GM19025 (cell line): ENCODE measurements at regions not wholly inside any gene's neighbourhood (a gene's known extent, or its start where the extent isn't known, plus 50 kb on each side); places are given as distances from the start of the nearest gene placed in this dataset.

Experiments used
- ATAC-seq: cut with Tn5 transposase; IDR thresholded peaks from one replicate; pipeline ENCODE4 v1.9.1; 2021; ENCODE audit warnings: mild to moderate bottlenecking, low read depth, moderate library complexity; ENCODE audit not compliant: unreplicated experiment

DNA sequence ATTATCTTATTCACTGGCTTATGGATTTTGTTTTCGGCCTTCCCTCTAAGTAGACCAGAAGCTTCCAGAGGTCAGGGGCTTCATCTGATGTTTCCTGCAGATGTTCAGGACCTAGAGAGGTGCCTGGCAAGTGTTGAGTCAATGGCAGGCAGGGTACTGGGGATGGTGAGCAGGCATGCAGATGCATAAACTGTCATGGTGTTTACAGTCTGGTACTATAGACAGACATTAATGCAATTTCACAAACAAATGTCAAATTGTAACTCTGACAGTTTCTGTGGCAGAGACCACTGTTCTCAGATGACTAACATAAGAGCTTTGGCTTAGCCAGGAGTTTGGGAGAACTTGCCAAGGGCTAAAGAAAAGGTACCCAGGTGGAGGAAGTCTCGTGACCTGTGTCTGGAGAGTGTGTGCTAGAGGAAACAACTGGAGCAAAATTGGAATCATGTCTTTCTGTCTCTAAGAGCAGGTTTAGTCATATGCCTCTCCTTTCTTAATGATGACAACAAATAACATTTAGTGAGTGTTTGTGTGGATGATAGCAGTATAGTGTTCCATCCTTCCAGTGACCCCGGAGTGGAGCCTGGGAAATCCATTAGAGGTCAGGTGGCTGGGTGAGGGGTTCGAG is 53.7 kb upstream of the TRAK1 start:
- no peak for ATAC-seq

DNA sequence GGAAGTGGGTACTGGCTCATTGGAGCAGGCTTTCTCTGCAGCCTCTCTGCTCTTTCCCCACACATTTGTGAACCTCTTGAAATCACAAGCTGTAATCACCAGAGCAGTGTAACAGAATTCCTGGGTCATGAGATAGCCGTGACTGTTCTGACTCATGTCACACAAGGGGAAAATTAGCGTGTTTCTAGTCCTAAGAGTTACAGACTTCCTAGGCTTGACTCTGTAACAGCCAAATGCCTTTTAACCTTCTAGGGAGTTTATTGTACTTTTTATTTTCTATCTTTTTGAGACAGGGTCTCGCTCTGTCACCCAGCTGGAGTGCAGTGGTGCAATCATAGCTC is 54.7 kb upstream of the TRAK1 start:
- ATAC-seq = no peak

DNA sequence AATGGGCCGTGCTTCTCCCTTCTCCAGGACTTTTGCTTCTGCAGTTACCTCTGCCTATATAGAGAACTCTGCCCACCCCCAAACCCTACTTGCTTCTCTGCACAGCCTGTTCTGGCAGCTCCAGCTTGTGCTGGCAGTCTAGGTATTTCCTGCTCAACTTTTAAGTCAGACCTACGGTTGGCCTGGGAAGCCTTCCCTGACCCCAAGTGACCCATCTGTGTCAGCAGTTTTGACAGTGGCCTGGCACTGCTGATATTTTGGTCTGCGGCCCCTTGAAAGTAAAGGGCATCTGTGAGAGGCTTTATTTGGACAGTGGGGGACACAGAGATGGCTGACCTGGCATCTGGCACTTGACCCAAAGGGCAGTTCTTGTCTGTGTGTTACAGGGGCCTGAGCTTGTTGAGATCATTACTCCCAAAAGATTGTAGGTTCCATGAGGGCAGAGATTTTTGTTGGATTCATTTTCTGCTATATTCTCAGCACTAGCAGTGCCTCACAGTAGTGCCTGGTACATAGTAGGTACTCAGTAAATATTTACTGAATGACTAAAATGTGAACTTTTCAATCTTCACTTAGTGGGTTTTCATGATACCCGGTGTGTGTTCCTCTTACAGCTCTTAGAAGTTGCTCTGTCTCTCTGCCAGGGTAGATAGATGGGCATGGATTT is 55.2 kb upstream of the TRAK1 start:
- no peak for ATAC-seq

- ATAC-seq = no peak
These were observed 56.1 kb upstream of the TRAK1 start for GRCh38 chr3:42035007-42035406.

GRCh38 chr3:42033741-42034140 is 57.4 kb upstream of the TRAK1 start:
- no peak for ATAC-seq

- no peak for ATAC-seq
These were observed 58.3 kb upstream of the TRAK1 start for GRCh38 chr3:42032693-42033349.

- ATAC-seq = no peak
These were observed 59.2 kb upstream of the TRAK1 start for GRCh38 chr3:42031808-42032480.

GRCh38 chr3:42028474-42028873 is 62.7 kb upstream of the TRAK1 start:
- ATAC-seq = no peak

DNA sequence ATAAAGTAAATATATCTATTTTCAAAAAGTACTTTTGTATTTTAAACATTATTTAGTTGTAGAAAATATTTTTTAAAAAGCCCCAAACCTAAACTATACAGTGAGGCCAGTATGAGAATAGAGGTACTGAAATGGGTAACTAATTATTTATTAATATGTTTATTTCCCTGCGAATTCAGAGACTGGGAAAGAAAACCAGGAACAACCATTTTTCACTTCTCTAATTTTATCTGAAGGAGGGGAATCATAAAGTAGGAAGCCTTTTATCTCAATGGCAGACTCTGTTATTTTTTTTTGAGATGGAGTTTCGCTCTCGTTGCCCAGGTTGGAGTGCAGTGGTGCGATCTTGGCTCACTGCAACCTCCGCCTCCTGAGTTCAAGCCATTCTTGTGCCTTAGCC is 63.6 kb upstream of the TRAK1 start:
- no peak for ATAC-seq

DNA sequence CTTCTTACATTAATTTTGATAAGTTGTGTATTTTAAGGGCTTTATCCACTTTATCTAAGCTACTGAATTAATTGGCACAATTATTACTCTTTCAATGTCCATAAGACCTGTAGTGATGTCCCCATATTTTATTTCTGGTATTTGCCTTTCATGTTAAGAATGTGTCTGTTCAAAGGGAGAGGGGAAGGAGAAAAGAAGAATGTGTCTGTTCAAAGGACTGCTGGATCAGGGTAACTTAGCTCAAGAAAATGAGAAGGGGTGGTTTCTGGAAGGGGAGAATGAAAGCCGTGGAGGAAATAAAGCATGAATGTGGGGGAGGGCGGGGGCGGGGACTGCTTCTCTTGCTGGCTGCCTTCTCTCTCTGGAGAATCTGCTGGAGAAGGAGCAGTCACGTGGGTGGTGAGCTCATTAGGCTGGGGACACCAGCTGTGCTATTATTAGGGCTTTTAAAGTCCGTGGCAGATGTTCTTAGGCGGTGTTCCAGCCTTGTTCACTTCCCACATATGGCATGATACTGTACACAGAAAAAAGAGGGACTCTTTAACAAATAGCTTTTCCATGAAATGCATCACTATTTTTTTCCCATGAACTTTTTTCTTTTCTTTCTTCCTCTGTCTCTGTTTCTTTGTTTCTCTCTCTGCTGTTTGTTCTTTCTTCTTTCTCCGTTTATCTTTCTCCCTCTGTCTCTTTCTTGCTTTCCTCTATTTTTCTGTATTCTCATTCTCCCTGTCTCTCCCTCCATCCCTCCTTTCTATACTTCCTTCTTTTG is 63.7 kb upstream of the ULK4 start:
- ATAC-seq = peak; percentile 51

- no peak for ATAC-seq
These were observed 62.9 kb upstream of the ULK4 start for GRCh38 chr3:42024591-42025351.

DNA sequence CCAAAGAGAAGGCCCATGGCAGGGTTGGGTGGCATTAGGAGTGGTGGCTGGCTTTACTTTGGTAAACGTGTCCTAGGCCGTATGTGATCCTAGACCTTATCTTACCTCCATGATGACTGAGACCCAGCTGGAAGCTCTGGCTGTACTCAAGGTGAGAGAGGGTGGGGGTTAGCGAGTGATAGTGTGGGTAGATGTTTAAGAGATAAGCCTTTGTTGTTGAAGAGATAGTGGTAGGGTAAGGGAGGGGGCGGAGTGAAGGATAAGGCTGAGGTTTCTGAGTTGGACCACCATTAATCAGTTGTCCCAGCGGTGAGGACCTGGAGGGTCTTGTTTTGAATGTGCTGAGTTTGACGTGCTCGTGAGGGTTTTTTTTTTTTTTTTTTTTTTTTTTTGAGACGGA is 61.5 kb upstream of the ULK4 start:
- ATAC-seq = no peak

- no peak for ATAC-seq
These were observed 60.5 kb upstream of the ULK4 start for GRCh38 chr3:42022355-42022754.

- ATAC-seq = no peak
These were observed 58.9 kb upstream of the ULK4 start for GRCh38 chr3:42020684-42021307.

- ATAC-seq = no peak
These were observed 58.0 kb upstream of the ULK4 start for GRCh38 chr3:42019953-42020260.

DNA sequence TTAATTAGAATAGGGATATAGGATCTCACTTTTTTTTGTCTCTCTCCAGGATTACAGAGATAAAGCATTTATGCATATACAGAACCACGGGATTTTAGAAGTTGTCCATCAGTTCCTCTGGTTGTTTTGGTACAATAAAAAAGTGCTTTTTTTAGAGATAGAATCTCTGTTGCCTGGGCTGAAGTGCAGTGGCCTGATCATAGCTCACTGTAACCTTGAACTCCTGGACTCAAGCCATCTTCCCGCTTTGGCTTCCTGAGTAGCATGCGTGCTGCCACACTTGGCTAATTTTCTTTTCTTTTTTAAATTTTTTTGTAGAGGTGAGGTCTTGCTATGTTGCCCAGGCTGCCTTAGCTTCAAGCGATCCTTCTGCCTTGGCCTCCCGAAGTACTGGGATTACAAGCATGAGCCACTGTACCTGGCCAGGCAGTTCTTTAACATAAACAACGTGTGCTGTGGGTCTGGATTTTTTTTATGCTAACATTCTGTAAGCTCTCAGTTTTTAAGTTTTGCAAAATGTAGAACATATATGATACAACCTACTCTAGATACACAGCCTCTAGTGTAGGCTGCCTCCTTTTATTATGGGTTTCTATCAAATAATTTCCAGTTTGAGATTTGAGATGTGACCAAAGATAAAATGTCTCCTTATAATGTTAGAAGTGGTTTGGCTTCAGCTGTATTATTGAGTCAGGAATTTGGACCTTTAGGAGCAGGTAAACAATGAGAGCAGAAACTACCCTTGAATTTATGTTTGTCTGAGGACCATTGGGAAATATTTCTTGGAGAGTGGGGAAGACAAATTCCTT is 57.4 kb upstream of the ULK4 start:
- ATAC-seq = no peak

- no peak for ATAC-seq
These were observed 53.1 kb upstream of the ULK4 start for GRCh38 chr3:42014921-42015533.

DNA sequence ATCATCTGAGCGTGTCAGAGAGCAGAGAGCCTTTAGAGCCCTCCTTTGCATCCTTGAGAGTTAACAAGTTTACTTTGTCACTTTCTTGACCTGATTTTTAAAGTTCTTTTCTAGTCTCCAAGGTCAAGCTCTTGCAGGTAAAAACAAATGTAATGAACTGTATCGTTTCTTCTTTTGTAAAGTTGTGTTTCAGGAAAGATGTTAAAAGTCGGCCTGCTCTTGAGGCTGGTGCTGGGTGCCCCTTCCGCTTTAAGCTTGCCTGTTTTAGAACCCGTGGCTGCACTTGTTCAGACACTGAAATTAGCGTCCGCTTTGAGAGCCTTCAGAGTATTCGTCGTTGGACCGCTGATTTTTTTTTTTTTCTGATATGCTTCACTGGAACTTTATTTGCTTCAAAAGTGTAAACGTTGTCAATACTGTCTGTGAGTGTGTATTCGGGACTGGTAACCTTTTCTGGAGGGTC is 52.6 kb upstream of the ULK4 start:
- ATAC-seq = no peak
